Endodermal cell (in vitro differentiated cells): ENCODE measurements at regions not wholly inside any gene's neighbourhood (a gene's known extent, or its start where the extent isn't known, plus 50 kb on each side); places are given as distances from the start of the nearest gene placed in this dataset.
"Not testable (repeated sequence)": the region's sequence is repeated elsewhere in the genome, so short reads cannot be mapped to it uniquely, and the experiment has no call there.

Experiments used
- DNase-seq: peaks from one replicate; pipeline ENCODE4 v3.0.0-alpha.2; 2017
- H3K27ac ChIP-seq: 2 replicates; pipeline ENCODE4 v1.5.1; 2013; ENCODE audit warnings: mild to moderate bottlenecking, low read depth, low read length, moderate library complexity
- H3K27me3 ChIP-seq: 2 replicates; pipeline ENCODE4 v1.6.1; 2013; ENCODE audit warnings: mild to moderate bottlenecking, low read length, moderate library complexity; ENCODE audit not compliant: insufficient read depth, control insufficient read depth, poor library complexity, severe bottlenecking
- H3K36me3 ChIP-seq: 2 replicates; pipeline ENCODE4 v1.7.0; 2013; ENCODE audit warnings: mild to moderate bottlenecking, low read length, moderate library complexity; ENCODE audit not compliant: control insufficient read depth, insufficient read depth
- H3K4me1 ChIP-seq: one replicate; pipeline ENCODE4 v1.7.0; 2013; ENCODE audit warnings: low read length; ENCODE audit not compliant: control insufficient read depth, insufficient read depth
- H3K4me3 ChIP-seq: 2 replicates; pipeline ENCODE4 v1.5.1; 2013; ENCODE audit warnings: mild to moderate bottlenecking, low read length, moderate library complexity
- H3K9ac ChIP-seq: 2 replicates; pipeline ENCODE4 v1.6.1; 2013; ENCODE audit warnings: mild to moderate bottlenecking, low read length, moderate library complexity; ENCODE audit not compliant: poor library complexity, severe bottlenecking; ENCODE audit errors: extremely low read depth
- H3K9me3 ChIP-seq: 2 replicates; pipeline ENCODE4 v1.6.1; 2013; ENCODE audit warnings: mild to moderate bottlenecking, low read length, moderate library complexity; ENCODE audit not compliant: control insufficient read depth
- H3K27ac Mint-ChIP-seq: 2 replicates; pipeline ENCODE4 v1.8.0; 2020; ENCODE audit warnings: mixed read lengths
- H3K27me3 Mint-ChIP-seq: 2 replicates; pipeline ENCODE4 v1.8.0; 2021; ENCODE audit warnings: mild to moderate bottlenecking, mixed read lengths; ENCODE audit not compliant: insufficient read depth
- H3K36me3 Mint-ChIP-seq: 2 replicates; pipeline ENCODE4 v1.8.0; 2020; ENCODE audit warnings: low read depth, mixed read lengths
- H3K4me1 Mint-ChIP-seq: 2 replicates; pipeline ENCODE4 v1.8.0; 2020; ENCODE audit warnings: mixed read lengths
- H3K4me3 Mint-ChIP-seq: 2 replicates; pipeline ENCODE4 v1.8.0; 2020; ENCODE audit warnings: mild to moderate bottlenecking, moderate library complexity, mixed read lengths
- H3K9me3 Mint-ChIP-seq: 2 replicates; pipeline ENCODE4 v1.8.0; 2020; ENCODE audit warnings: mild to moderate bottlenecking, mixed read lengths
- CTCF ChIP-seq: fragments of 200-600 bp; sonication (generic); conservative IDR thresholded peaks from 2 replicates; pipeline ENCODE4 v1.5.0; 2021; ENCODE audit warnings: antibody characterized with exemption, mild to moderate bottlenecking
- WGBS, 2 experiments: methylation state at CpG; one replicate each; pipeline versions ENCODE4 v1.1.5 to v1.1.7; 2013; ENCODE audit warnings: missing lambda C conversion rate in 2 of 2, mixed read lengths in 1 of 2; ENCODE audit not compliant: insufficient coverage in 1 of 2, insufficient read length in 1 of 2; 5-methylcytosine and 5-hydroxymethylcytosine counted together

GRCh38 chr10:34015700-34016099 lies 681.2 kb upstream of the NRP1 start:
- Histone ChIP-seq H3K9me3 (no peaks in the 10 kb centered on the region), H3K27me3 (no peaks in the 10 kb centered on the region), H3K4me1 (no peaks in the 10 kb centered on the region), H3K27ac (no peak overlapping the region), H3K36me3 (no peaks in the 10 kb centered on the region), H3K9ac (no peak overlapping the region), H3K4me3 (no peak overlapping the region)
- no peaks in the 10 kb centered on the region for H3K27me3 Mint-ChIP-seq
- no peak for TF ChIP-seq CTCF
- 95% methylated on average over 2 of the region's 2 CpGs; no CpG with 5 or more reads in 1 of the 2 experiments for WGBS, 2 experiments
- H3K9me3 Mint-ChIP-seq, result peaks cover 5% of the 10 kb centered on the region
- DNase-seq, result no peak
- H3K27ac Mint-ChIP-seq, result no peak overlapping the region
- no peaks in the 10 kb centered on the region for H3K36me3 Mint-ChIP-seq
- no peak overlapping the region for H3K4me3 Mint-ChIP-seq
- H3K4me1 Mint-ChIP-seq, result peaks cover 7% of the 10 kb centered on the region

- Mint-ChIP-seq H3K36me3 (peaks cover 4% of the 10 kb centered on the region), H3K27me3 (no peaks in the 10 kb centered on the region), H3K27ac (no peak overlapping the region), H3K9me3 (peaks cover 10% of the 10 kb centered on the region), H3K4me3 (no peak overlapping the region), H3K4me1 (peaks cover 7% of the 10 kb centered on the region)
- no peak overlapping the region for H3K9ac ChIP-seq
- TF ChIP-seq CTCF, result no peak
- H3K9me3 ChIP-seq, result no peaks in the 10 kb centered on the region
- H3K4me1 ChIP-seq, result no peaks in the 10 kb centered on the region
- H3K27me3 ChIP-seq, result no peaks in the 10 kb centered on the region
- no peak for DNase-seq
- no peaks in the 10 kb centered on the region for H3K36me3 ChIP-seq
- H3K27ac ChIP-seq, result no peak overlapping the region
- 96% methylated on average over 2 of the region's 2 CpGs for WGBS, 2 experiments
- no peak overlapping the region for H3K4me3 ChIP-seq
Measured at GRCh38 chr10:34013235-34013634, 678.8 kb upstream of the NRP1 start.

- H3K9me3 Mint-ChIP-seq, result peaks cover 10% of the 10 kb centered on the region
- H3K9ac ChIP-seq, result no peak overlapping the region
- no peaks in the 10 kb centered on the region for H3K27me3 Mint-ChIP-seq
- no peak overlapping the region for H3K4me3 ChIP-seq
- H3K4me1 ChIP-seq, result no peaks in the 10 kb centered on the region
- peaks cover 13% of the 10 kb centered on the region for H3K4me1 Mint-ChIP-seq
- no peak for TF ChIP-seq CTCF
- H3K27me3 ChIP-seq, result no peaks in the 10 kb centered on the region
- H3K9me3 ChIP-seq, result no peaks in the 10 kb centered on the region
- H3K36me3 ChIP-seq, result no peaks in the 10 kb centered on the region
- DNase-seq, result no peak
- no peak overlapping the region for H3K27ac ChIP-seq
- H3K4me3 Mint-ChIP-seq, result no peak overlapping the region
- H3K27ac Mint-ChIP-seq, result no peak overlapping the region
- peaks cover 4% of the 10 kb centered on the region for H3K36me3 Mint-ChIP-seq
- WGBS, 2 experiments, result 93 to 94% methylated on average over 2 of the region's 2 CpGs
Measured at GRCh38 chr10:34010891-34011290, 676.4 kb upstream of the NRP1 start.

- H3K9me3 Mint-ChIP-seq, result not testable (repeated sequence)
Measured at GRCh38 chr10:34010228-34010627, 675.8 kb upstream of the NRP1 start.

More at GRCh38 chr10:34010228-34010627, 675.8 kb upstream of the NRP1 start:
- 67 to 93% methylated on average over 1 of the region's 1 CpG for WGBS, 2 experiments
- not testable (repeated sequence) for H3K9ac ChIP-seq, H3K27me3 Mint-ChIP-seq, H3K4me1 ChIP-seq, H3K27me3 ChIP-seq, H3K4me3 ChIP-seq, H3K9me3 ChIP-seq, DNase-seq, H3K36me3 Mint-ChIP-seq, H3K27ac Mint-ChIP-seq, H3K4me3 Mint-ChIP-seq, H3K27ac ChIP-seq, H3K36me3 ChIP-seq
- H3K4me1 Mint-ChIP-seq, result peaks cover 12% of the 10 kb centered on the region
